IPS-18a (cell line): ENCODE measurements at regions not wholly inside any gene's neighbourhood (a gene's known extent, or its start where the extent isn't known, plus 50 kb on each side); places are given as distances from the start of the nearest gene placed in this dataset.

Source experiments
- H3K27ac ChIP-seq: one replicate; pipeline ENCODE4 v1.5.1; 2013; ENCODE audit warnings: low read length
- H3K27me3 ChIP-seq: one replicate; pipeline ENCODE4 v1.6.1; 2013; ENCODE audit warnings: mild to moderate bottlenecking, low read length; ENCODE audit not compliant: control insufficient read depth, insufficient read depth
- H3K36me3 ChIP-seq: one replicate; pipeline ENCODE4 v1.6.1; 2013; ENCODE audit warnings: low read depth, low read length; ENCODE audit not compliant: control insufficient read depth
- H3K4me1 ChIP-seq: one replicate; pipeline ENCODE4 v1.6.1; 2013; ENCODE audit warnings: low read depth, low read length; ENCODE audit not compliant: control insufficient read depth
- H3K4me3 ChIP-seq: one replicate; pipeline ENCODE4 v1.5.1; 2013; ENCODE audit warnings: low read length
- H3K9ac ChIP-seq: one replicate; pipeline ENCODE4 v1.6.1; 2013; ENCODE audit warnings: mild to moderate bottlenecking, low read length, moderate library complexity
- H3K9me3 ChIP-seq: one replicate; pipeline ENCODE4 v1.6.1; 2013; ENCODE audit warnings: low read depth, low read length; ENCODE audit not compliant: control insufficient read depth

- Histone ChIP-seq H3K27ac (no peak overlapping the region), H3K4me3 (no peak overlapping the region), H3K27me3 (no peaks in the 10 kb centered on the region), H3K36me3 (no peaks in the 10 kb centered on the region), H3K9me3 (no peaks in the 10 kb centered on the region), H3K4me1 (peaks cover 13% of the 10 kb centered on the region), H3K9ac (no peak overlapping the region)
Observed at GRCh38 chr6:158920311-158920905, 79.6 kb downstream of the RSPH3 start.

DNA sequence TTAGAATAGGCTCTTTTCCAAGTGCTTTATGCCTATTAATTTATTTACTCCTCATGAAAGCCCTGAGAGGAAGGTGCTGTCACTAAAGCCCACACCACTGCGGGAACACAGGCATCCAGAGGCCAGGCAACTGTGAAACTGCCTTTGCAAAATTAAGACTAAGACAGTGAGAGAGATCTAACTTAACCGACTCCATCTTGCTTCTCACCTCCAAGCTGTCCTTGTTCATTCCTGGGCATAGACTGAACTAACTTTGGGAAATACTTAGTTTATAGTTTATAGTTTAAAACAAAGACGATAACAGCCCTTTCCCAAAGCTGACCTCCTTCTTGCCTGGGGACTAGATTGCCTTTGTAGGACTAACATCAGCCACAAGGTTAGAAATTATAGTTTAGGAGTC is 80.1 kb downstream of the RSPH3 start:
- no peak overlapping the region for H3K9ac ChIP-seq
- H3K4me3 ChIP-seq: no peak overlapping the region
- H3K27me3 ChIP-seq: no peaks in the 10 kb centered on the region
- no peaks in the 10 kb centered on the region for H3K36me3 ChIP-seq
- H3K4me1 ChIP-seq: peaks cover 13% of the 10 kb centered on the region
- H3K9me3 ChIP-seq: no peaks in the 10 kb centered on the region
- no peak overlapping the region for H3K27ac ChIP-seq

DNA sequence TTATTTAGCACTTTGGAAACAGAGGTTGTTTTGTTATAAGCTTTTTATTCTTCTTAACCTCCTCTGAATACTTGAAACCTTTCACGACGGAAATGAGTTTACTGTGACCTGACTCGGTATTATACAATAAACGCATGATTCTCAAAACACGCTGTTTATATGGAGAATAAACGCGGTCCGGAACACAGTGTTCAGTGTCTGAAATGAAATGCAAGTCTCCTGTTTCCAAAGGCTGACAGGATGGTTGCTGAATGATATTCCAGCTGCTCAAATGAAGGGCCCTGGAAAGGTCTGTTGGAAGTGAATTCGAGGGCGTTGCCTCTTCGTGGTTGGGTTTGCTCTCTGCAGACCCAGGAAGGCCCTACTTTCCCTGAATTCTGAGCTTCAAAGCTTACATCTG is 83.4 kb downstream of the RSPH3 start:
- Histone ChIP-seq H3K27ac (no peak overlapping the region), H3K9ac (no peak overlapping the region), H3K4me1 (peaks cover 5% of the 10 kb centered on the region), H3K27me3 (no peaks in the 10 kb centered on the region), H3K36me3 (no peaks in the 10 kb centered on the region), H3K9me3 (no peaks in the 10 kb centered on the region), H3K4me3 (no peak overlapping the region)

- Histone ChIP-seq H3K9me3 (no peaks in the 10 kb centered on the region), H3K36me3 (no peaks in the 10 kb centered on the region), H3K27ac (no peak overlapping the region), H3K4me1 (peaks cover 21% of the 10 kb centered on the region), H3K9ac (no peak overlapping the region), H3K27me3 (no peaks in the 10 kb centered on the region), H3K4me3 (no peak overlapping the region)
Observed at GRCh38 chr6:158914923-158915322, 85.1 kb downstream of the RSPH3 start.

GRCh38 chr6:158913580-158913979 is 86.4 kb downstream of the RSPH3 start:
- Histone ChIP-seq H3K9ac (no peak overlapping the region), H3K9me3 (no peaks in the 10 kb centered on the region), H3K36me3 (no peaks in the 10 kb centered on the region), H3K27ac (no peak overlapping the region), H3K4me3 (no peak overlapping the region), H3K27me3 (no peaks in the 10 kb centered on the region), H3K4me1 (peaks cover 25% of the 10 kb centered on the region)

DNA sequence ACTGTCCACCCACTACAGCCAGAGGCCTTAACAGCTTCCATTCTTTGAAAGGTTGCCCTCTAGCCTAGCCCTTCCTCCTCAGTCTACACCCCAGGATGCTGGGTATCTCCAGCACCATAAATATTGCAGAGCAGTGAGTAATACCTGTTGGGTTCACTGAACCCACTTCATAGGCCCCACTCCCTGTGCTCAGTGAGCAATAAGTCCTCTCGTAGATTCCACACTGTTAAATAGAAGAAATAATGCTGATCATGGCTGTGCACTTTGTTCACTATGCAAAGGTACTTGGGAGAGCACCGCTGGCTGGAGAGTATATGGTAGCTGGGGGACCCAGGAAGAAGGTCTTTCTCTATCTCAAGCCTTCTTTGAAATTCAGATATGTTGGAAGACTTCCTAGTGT is 87.3 kb downstream of the RSPH3 start:
- no peak overlapping the region for H3K27ac ChIP-seq
- H3K4me3 ChIP-seq: no peak overlapping the region

GRCh38 chr6:158911746-158912480 is 88.1 kb downstream of the RSPH3 start:
- peak overlapping the region; percentile 50 for H3K27ac ChIP-seq
- H3K9ac ChIP-seq: peak overlapping the region; percentile 80
- no peak overlapping the region for H3K4me3 ChIP-seq
- peaks cover 25% of the 10 kb centered on the region for H3K4me1 ChIP-seq
- no peaks in the 10 kb centered on the region for H3K27me3 ChIP-seq
- no peaks in the 10 kb centered on the region for H3K36me3 ChIP-seq
- H3K9me3 ChIP-seq: no peaks in the 10 kb centered on the region

More for the DNA sequence above, 87.3 kb downstream of the RSPH3 start:
- Histone ChIP-seq H3K27me3 (no peaks in the 10 kb centered on the region), H3K36me3 (no peaks in the 10 kb centered on the region), H3K4me1 (peaks cover 25% of the 10 kb centered on the region), H3K9ac (no peak overlapping the region), H3K9me3 (no peaks in the 10 kb centered on the region)

DNA sequence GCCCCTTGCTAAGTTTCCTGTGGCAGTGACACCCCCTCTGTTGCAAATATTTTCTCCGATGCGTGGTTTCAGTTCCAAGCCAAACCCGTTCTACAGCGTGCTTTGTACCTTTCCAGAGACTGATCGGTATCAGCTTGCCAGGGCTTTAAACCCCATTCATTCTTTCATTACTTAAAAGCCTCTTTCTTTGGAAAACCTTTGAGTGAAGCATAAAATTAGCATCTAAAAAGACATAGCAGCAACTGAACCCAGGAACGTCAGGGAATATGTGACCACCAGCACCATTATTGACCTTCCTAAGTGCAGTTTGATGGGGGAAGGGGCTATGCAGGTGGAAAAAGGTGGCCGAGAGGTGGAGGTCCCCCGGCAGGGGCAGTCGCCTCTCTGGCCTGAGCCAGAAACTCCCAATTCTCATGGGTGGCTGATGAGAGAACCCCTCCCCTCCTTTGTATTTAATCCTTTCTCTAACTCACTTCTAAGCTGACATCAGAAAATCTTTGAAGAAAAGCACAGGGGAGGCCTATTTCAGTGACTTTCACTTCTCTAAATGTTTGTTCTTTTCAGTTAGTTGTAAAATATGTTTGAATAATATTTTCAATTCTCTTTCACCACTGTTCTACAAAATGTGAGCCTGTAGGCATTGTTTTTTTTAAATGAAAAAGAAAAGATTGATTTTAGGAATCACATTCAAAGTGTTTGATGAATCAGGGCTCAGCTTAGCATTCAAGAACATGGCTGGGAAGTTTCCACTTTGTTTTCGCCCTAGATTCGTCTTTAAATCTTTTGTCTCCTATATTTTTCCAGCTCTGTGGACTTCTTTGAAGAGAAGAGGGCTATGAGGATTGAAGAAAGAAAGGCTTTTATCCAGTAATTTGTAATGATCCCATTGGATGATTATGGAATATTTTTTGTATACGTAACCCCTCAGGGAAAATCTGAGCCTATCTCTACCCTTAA is 89.2 kb downstream of the RSPH3 start:
- H3K9me3 ChIP-seq: peaks cover 7% of the 10 kb centered on the region
- H3K4me1 ChIP-seq: peaks cover 25% of the 10 kb centered on the region
- H3K27ac ChIP-seq: peak overlapping the region; percentile 50
- no peaks in the 10 kb centered on the region for H3K36me3 ChIP-seq
- peak overlapping the region; percentile 80 for H3K9ac ChIP-seq
- H3K4me3 ChIP-seq: peak overlapping the region; percentile 21
- H3K27me3 ChIP-seq: no peaks in the 10 kb centered on the region

- no peaks in the 10 kb centered on the region for H3K36me3 ChIP-seq
- H3K27me3 ChIP-seq: no peaks in the 10 kb centered on the region
- H3K9me3 ChIP-seq: peaks cover 14% of the 10 kb centered on the region
- peak overlapping the region; percentile 80 for H3K9ac ChIP-seq
- peak overlapping the region; percentile 50 for H3K27ac ChIP-seq
- peaks cover 25% of the 10 kb centered on the region for H3K4me1 ChIP-seq
- H3K4me3 ChIP-seq: peak overlapping the region; percentile 21
Observed at GRCh38 chr6:158909938-158910337, 90.1 kb downstream of the RSPH3 start.

- Histone ChIP-seq H3K9ac (no peak overlapping the region), H3K27me3 (no peaks in the 10 kb centered on the region), H3K9me3 (peaks cover 14% of the 10 kb centered on the region), H3K36me3 (no peaks in the 10 kb centered on the region), H3K4me3 (no peak overlapping the region), H3K27ac (no peak overlapping the region), H3K4me1 (peaks cover 25% of the 10 kb centered on the region)
Observed at GRCh38 chr6:158908606-158909005, 89.4 kb upstream of the EZR start.

DNA sequence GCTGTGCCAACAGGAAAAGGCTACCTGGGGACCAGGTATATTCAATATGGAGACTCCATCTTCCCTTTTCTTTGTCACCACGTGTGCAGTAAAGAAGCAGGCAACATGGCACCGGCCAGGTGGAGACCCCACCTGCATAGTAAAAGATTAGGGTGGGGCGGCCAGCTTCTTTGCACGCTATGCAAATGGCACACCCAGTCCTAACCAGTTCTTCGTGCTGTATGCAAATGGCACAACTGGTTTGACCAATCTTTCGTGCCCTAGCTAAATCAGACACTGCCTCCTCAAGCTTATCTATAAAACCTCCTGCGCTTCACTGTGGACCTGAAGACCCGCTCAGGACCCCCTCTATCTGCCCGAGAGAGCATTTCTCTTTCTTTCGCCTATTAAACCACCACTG is 88.8 kb upstream of the EZR start:
- Histone ChIP-seq H3K4me3 (no peak overlapping the region), H3K4me1 (peaks cover 25% of the 10 kb centered on the region), H3K9ac (no peak overlapping the region), H3K27me3 (no peaks in the 10 kb centered on the region), H3K27ac (no peak overlapping the region), H3K9me3 (peaks cover 14% of the 10 kb centered on the region), H3K36me3 (no peaks in the 10 kb centered on the region)
